Common myeloid progenitor, CD34-positive (primary cell): ENCODE measurements at regions not wholly inside any gene's neighbourhood (a gene's known extent, or its start where the extent isn't known, plus 50 kb on each side); places are given as distances from the start of the nearest gene placed in this dataset.

ENCODE experiments used
- CTCF ChIA-PET: fragments of 350-600 bp; sonication (Branson Sonifier 250); formaldehyde crosslinking; loops from one replicate; lab custom pipeline; 2021; ENCODE audit warnings: antibody characterized with exemption; lab: Charles Lee
- POLR2A ChIA-PET: fragments of 350-600 bp; sonication (Branson Sonifier 250); formaldehyde crosslinking; loops from one replicate; lab custom pipeline; 2021; ENCODE audit warnings: antibody characterized with exemption; lab: Charles Lee
- DNase-seq, 3 donors: peaks; one replicate each; pipeline versions ENCODE4 v3.0.0 to v3.0.0-alpha.2; 2013
- H3K27ac ChIP-seq, 2 experiments: 1 replicate in 1 of 2; 2 replicates in 1 of 2; pipeline ENCODE4 v1.7.0; 2013; ENCODE audit warnings: inconsistent platforms in 2 of 2, low read length in 2 of 2, mild to moderate bottlenecking in 2 of 2, low read depth in 1 of 2, moderate library complexity in 1 of 2; ENCODE audit not compliant: severe bottlenecking in 2 of 2, insufficient read depth in 1 of 2, poor library complexity in 1 of 2
- H3K27me3 ChIP-seq, 5 experiments: replicated peaks in 2 of 5; 1 replicate in 3 of 5; 2 replicates in 2 of 5; pipeline versions ENCODE4 v1.6.1 to v1.7.0; 2013; ENCODE audit warnings: low read length in 4 of 5, mild to moderate bottlenecking in 2 of 5, moderate library complexity in 2 of 5, inconsistent platforms in 1 of 5; ENCODE audit not compliant: insufficient read depth in 5 of 5, control insufficient read depth in 4 of 5
- H3K36me3 ChIP-seq, 4 experiments: 1 replicate in 2 of 4; 2 replicates in 2 of 4; pipeline versions ENCODE4 v1.6.1 to v1.7.0; 2013; ENCODE audit warnings: low read length in 3 of 4, control low read depth in 1 of 4, mild to moderate bottlenecking in 1 of 4; ENCODE audit not compliant: control insufficient read depth in 4 of 4, insufficient read depth in 4 of 4
- H3K4me1 ChIP-seq, 4 experiments: 1 replicate in 3 of 4; 2 replicates in 1 of 4; pipeline versions ENCODE4 v1.6.1 to v1.7.1; 2013; ENCODE audit warnings: low read length in 3 of 4, mild to moderate bottlenecking in 3 of 4, control low read depth in 1 of 4, inconsistent platforms in 1 of 4, moderate library complexity in 1 of 4; ENCODE audit not compliant: control insufficient read depth in 4 of 4, insufficient read depth in 4 of 4; ENCODE audit errors: control extremely low read depth in 1 of 4
- H3K4me3 ChIP-seq, 7 experiments: 1 replicate in 4 of 7; 2 replicates in 3 of 7; pipeline versions ENCODE4 v1.5.1 to v1.7.0; 2013; ENCODE audit warnings: mild to moderate bottlenecking in 7 of 7, low read length in 6 of 7, moderate library complexity in 6 of 7, inconsistent platforms in 2 of 7, low read depth in 2 of 7, control low read depth in 1 of 7; ENCODE audit not compliant: insufficient read depth in 4 of 7, control insufficient read depth in 1 of 7; ENCODE audit errors: extremely low read depth in 1 of 7
- H3K9me3 ChIP-seq, 5 experiments: 1 replicate in 4 of 5; 2 replicates in 1 of 5; pipeline versions ENCODE4 v1.6.1 to v1.7.1; 2013; ENCODE audit warnings: low read length in 4 of 5, mild to moderate bottlenecking in 2 of 5, inconsistent platforms in 1 of 5, low read depth in 1 of 5, moderate library complexity in 1 of 5; ENCODE audit not compliant: control insufficient read depth in 4 of 5, insufficient read depth in 2 of 5; ENCODE audit errors: control extremely low read depth in 1 of 5
- WGBS: methylation state at CpG from one replicate; pipeline ENCODE4 v1.1.5; 2013; ENCODE audit not compliant: insufficient coverage; 5-methylcytosine and 5-hydroxymethylcytosine counted together

DNA sequence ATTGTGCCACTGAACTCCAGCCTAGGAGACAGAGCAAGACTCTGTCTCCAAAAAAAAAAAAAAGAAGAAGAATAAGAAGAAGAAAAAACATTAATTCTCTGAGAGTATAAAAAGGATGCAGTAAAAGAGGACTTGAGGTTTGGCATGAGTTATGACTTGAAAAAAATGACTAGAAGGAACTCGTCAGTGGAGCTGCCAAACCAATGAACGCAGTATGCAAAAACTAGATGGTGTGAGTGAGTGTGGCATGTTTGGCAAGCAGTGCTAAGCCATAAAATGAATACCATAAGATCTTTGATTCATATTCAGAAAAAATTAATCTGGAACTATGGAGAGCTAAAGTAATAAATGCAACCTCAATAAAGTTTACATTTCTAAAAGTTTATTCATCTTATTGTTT lies 68.6 kb upstream of the MEOX2 start:
- 100% methylated on average over 1 of the region's 2 CpGs for WGBS
- DNase-seq: no peak
- Histone ChIP-seq H3K36me3 (no peaks in the 10 kb centered on the region), H3K4me3 (no peak overlapping the region), H3K27me3 (no peaks in the 10 kb centered on the region), H3K9me3 (no peaks in the 10 kb centered on the region), H3K27ac (no peak overlapping the region), H3K4me1 (no peaks in the 10 kb centered on the region)
- CTCF ChIA-PET: no interaction called here
- POLR2A ChIA-PET: no interaction called here

DNA sequence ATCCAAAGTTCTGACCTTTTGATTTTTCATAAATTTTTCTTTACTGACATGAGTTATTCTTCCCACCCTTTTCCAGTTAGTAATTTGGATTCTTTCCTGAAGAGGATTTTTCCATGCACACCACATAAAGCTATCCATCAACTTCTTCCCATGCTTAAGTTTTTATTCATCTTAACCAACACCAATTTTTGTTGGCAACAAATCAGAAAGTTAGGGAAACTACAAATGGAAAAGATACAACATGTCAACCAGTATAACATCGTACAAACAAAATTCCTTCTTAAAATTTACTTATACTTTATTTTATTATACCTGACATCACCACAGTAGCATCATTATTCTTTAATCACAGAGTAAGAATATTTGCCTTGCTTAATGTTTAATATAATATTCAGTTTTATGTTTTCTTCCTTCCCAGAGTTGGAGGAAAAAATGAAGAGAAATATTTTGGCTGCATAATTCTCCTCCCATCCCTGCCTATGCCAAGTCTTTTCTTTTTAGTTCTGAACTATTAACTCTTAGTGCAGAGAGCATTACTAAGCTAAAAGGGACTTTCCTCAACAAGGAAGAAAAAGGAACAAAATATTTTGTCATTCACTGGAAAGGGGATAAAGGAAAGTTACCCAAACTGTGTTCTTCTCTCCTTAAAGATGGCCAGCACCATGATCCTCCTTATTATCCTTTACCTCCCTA lies 67.5 kb upstream of the MEOX2 start:
- H3K4me3 ChIP-seq: no peak overlapping the region
- no peak overlapping the region for H3K27ac ChIP-seq
- ChIA-PET POLR2A (no interaction called here), CTCF (no interaction called here)
- no CpG with 5 or more reads among the region's 1 CpG for WGBS
- no peak for DNase-seq
- H3K4me1 ChIP-seq: no peaks in the 10 kb centered on the region
- no peaks in the 10 kb centered on the region for H3K9me3 ChIP-seq
- H3K36me3 ChIP-seq: no peaks in the 10 kb centered on the region
- no peaks in the 10 kb centered on the region for H3K27me3 ChIP-seq

DNA sequence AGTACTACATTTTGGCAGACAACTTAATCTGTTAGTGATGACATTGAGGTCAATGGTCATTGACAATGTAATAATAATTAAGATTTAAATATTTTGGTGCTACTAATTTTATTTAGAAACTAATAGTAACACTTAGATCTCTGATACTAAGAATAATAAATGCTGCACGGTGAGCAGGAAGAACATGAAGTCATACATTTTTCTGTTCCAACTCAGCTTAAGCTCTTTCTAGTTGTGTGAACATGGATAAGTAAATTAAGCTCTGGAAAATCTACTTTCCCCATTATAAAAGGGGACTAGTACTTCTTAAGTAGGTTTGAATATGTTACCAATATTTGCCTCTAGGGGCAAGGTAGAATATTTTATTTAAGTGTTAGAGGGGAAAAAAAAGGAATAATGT lies 65.9 kb upstream of the MEOX2 start:
- CTCF ChIA-PET: no interaction called here
- H3K27ac ChIP-seq: no peak overlapping the region
- H3K36me3 ChIP-seq: no peaks in the 10 kb centered on the region
- H3K9me3 ChIP-seq: no peaks in the 10 kb centered on the region
- no CpG with 5 or more reads among the region's 1 CpG for WGBS
- no peak for DNase-seq
- H3K4me1 ChIP-seq: no peaks in the 10 kb centered on the region
- H3K27me3 ChIP-seq: no peaks in the 10 kb centered on the region
- H3K4me3 ChIP-seq: no peak overlapping the region
- POLR2A ChIA-PET: no interaction called here

DNA sequence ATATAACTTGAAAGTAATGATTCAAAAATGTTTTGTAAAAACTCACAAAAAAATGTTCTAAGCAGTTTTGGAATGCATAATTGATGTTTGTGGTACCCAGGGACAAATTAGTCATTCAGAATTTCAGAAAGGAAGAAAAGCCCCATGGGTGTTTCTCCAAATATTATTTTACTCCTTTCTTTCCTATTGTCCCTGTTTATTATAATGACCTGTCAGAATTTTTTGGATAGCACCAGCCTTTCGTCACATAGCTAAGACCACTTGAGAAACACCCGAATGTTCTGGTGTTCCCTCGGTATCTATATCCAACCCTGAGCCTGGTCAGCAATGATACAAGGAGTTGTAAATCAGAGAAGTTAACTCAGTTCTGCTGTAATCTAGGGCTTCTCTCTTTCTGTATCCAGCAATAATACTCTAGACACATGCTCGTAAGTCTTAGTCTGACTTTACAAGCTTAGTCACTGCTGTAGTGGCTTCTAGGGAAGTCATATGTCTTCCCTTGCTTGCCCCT lies 64.8 kb upstream of the MEOX2 start:
- DNase-seq: no peak
- no peaks in the 10 kb centered on the region for H3K27me3 ChIP-seq
- ChIA-PET POLR2A (no interaction called here), CTCF (no interaction called here)
- no peaks in the 10 kb centered on the region for H3K36me3 ChIP-seq
- no peaks in the 10 kb centered on the region for H3K9me3 ChIP-seq
- WGBS: 96% methylated on average over 4 of the region's 4 CpGs
- H3K4me1 ChIP-seq: no peaks in the 10 kb centered on the region
- no peak overlapping the region for H3K4me3 ChIP-seq
- no peak overlapping the region for H3K27ac ChIP-seq

DNA sequence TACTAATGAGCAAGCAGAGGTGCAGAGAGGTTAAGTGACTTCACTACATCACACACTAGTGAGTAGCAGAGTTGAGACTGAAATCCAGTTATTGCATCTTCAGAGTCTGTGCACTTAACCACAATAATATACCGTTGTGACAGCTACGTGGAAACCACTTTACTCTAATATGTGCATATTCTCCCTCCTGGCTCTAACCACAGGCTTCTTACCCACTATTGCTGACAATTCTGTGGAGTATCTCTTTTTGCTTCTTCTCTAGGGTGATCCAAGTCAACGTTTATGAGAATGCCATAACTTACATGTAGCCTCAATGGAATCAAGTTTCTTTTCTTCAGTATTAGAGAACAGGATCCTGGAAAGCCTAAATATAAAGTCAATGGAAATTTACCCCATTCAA lies 64.2 kb upstream of the MEOX2 start:
- DNase-seq: no peak
- ChIA-PET CTCF (no interaction called here), POLR2A (no interaction called here)
- Histone ChIP-seq H3K36me3 (no peaks in the 10 kb centered on the region), H3K27ac (no peak overlapping the region), H3K4me3 (no peak overlapping the region), H3K4me1 (no peaks in the 10 kb centered on the region), H3K9me3 (no peaks in the 10 kb centered on the region), H3K27me3 (no peaks in the 10 kb centered on the region)
- WGBS: 87% methylated on average over 3 of the region's 3 CpGs

DNA sequence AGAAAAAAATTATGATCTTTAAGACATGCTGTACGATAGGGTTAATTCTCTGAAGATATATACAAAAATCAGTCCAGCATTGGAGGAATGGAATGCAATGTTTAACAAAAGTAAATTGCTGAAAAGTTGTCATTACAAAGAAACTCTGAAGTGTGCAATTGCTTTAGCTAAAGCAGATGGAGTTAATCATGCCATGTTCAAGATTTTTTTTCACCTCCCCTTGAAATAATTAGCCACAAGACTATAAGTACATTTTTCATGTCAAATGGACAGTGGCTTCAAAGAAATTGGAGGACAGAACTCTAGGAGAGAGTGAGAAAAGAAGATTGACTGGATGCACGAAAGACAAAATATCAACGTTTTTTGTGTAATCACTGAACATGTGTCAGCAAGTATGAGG lies 63.1 kb upstream of the MEOX2 start:
- no peak overlapping the region for H3K27ac ChIP-seq
- WGBS: 86% methylated on average over 1 of the region's 3 CpGs
- no peak for DNase-seq
- CTCF ChIA-PET: no interaction called here
- no peaks in the 10 kb centered on the region for H3K27me3 ChIP-seq
- no peaks in the 10 kb centered on the region for H3K4me1 ChIP-seq
- POLR2A ChIA-PET: no interaction called here
- no peaks in the 10 kb centered on the region for H3K36me3 ChIP-seq
- H3K9me3 ChIP-seq: no peaks in the 10 kb centered on the region
- H3K4me3 ChIP-seq: no peak overlapping the region

DNA sequence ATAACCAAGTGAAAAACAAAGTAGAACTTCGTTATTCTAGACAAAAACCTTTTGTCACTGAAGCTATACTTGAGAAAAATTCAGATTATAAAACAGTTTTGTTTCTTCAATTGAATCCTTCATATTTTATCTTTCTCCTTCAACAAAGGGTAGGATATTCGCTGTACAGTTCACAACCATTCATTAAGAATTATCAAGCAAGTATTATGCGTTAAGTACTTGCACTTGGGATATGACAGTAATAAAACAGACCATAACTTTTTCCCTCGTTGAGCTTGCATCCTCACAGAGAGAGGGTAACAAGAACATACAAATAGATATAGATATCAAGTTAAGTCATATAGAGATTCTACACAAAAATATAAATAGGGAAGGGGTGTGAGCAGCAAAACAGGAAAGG lies 61.2 kb upstream of the MEOX2 start:
- ChIA-PET CTCF (no interaction called here), POLR2A (no interaction called here)
- Histone ChIP-seq H3K4me1 (no peaks in the 10 kb centered on the region), H3K27me3 (no peaks in the 10 kb centered on the region), H3K4me3 (no peak overlapping the region), H3K9me3 (no peaks in the 10 kb centered on the region), H3K36me3 (no peaks in the 10 kb centered on the region), H3K27ac (no peak overlapping the region)
- WGBS: 100% methylated on average over 1 of the region's 4 CpGs
- no peak for DNase-seq
